ENCODE measurements at regions not wholly inside any gene's neighbourhood (a gene's known extent, or its start where the extent isn't known, plus 50 kb on each side); places are given as distances from the start of the nearest gene placed in this dataset.
"Not testable (repeated sequence)": the region's sequence is repeated elsewhere in the genome, so short reads cannot be mapped to it uniquely, and the experiment has no call there.

GRCh38 chr20:30585244-30585796 lies 672.1 kb upstream of the DEFB115 start:
- CTCF ChIA-PET; H3K4me3 Mint-ChIP-seq; H3K4me1 Mint-ChIP-seq; H3K27ac Mint-ChIP-seq; H3K36me3 Mint-ChIP-seq; H3K9me3 Mint-ChIP-seq (ENCODE audit: low read depth): not testable (repeated sequence)
- H3K27me3 Mint-ChIP-seq: peaks cover 15% of the 10 kb centered on the region
- peak; percentile 59 for DNase-seq
- ATAC-seq: peak; percentile 82

GRCh38 chr20:30586178-30586577 lies 671.3 kb upstream of the DEFB115 start:
- H3K36me3 Mint-ChIP-seq; DNase-seq; H3K9me3 Mint-ChIP-seq (ENCODE audit: low read depth); ATAC-seq; CTCF ChIA-PET; H3K4me3 Mint-ChIP-seq; H3K4me1 Mint-ChIP-seq; H3K27ac Mint-ChIP-seq: not testable (repeated sequence)
- H3K27me3 Mint-ChIP-seq: peaks cover 15% of the 10 kb centered on the region

- Mint-ChIP-seq H3K4me1 (no peaks in the 10 kb centered on the region), H3K4me3 (no peak overlapping the region), H3K27me3 (no peaks in the 10 kb centered on the region), H3K27ac (no peak overlapping the region), H3K36me3 (no peaks in the 10 kb centered on the region), H3K9me3 (ENCODE audit: low read depth) (peaks cover 2% of the 10 kb centered on the region)
- CTCF ChIA-PET: no interaction called here
- no peak for DNase-seq
- no peak for ATAC-seq
Observed at GRCh38 chr20:30593572-30593971, 663.9 kb upstream of the DEFB115 start.

GRCh38 chr20:30594112-30594511 lies 663.4 kb upstream of the DEFB115 start:
- Mint-ChIP-seq H3K4me3 (no peak overlapping the region), H3K27me3 (no peaks in the 10 kb centered on the region), H3K36me3 (no peaks in the 10 kb centered on the region), H3K27ac (no peak overlapping the region), H3K4me1 (no peaks in the 10 kb centered on the region), H3K9me3 (ENCODE audit: low read depth) (peaks cover 2% of the 10 kb centered on the region)
- DNase-seq (no peak), ATAC-seq (no peak)
- CTCF ChIA-PET: no interaction called here

GRCh38 chr20:30595698-30596097 lies 661.8 kb upstream of the DEFB115 start:
- DNase-seq: no peak
- no peak overlapping the region for H3K4me3 Mint-ChIP-seq
- peaks cover 2% of the 10 kb centered on the region for H3K9me3 Mint-ChIP-seq (ENCODE audit: low read depth)
- no peaks in the 10 kb centered on the region for H3K36me3 Mint-ChIP-seq
- no peaks in the 10 kb centered on the region for H3K27me3 Mint-ChIP-seq
- ATAC-seq: no peak
- CTCF ChIA-PET: no interaction called here
- H3K27ac Mint-ChIP-seq: no peak overlapping the region
- H3K4me1 Mint-ChIP-seq: no peaks in the 10 kb centered on the region

- DNase-seq; H3K4me3 Mint-ChIP-seq; H3K27ac Mint-ChIP-seq; ATAC-seq; H3K36me3 Mint-ChIP-seq; H3K4me1 Mint-ChIP-seq; H3K9me3 Mint-ChIP-seq (ENCODE audit: low read depth); CTCF ChIA-PET; H3K27me3 Mint-ChIP-seq: not testable (repeated sequence)
Observed at GRCh38 chr20:30597429-30597828, 660.0 kb upstream of the DEFB115 start.

DNA sequence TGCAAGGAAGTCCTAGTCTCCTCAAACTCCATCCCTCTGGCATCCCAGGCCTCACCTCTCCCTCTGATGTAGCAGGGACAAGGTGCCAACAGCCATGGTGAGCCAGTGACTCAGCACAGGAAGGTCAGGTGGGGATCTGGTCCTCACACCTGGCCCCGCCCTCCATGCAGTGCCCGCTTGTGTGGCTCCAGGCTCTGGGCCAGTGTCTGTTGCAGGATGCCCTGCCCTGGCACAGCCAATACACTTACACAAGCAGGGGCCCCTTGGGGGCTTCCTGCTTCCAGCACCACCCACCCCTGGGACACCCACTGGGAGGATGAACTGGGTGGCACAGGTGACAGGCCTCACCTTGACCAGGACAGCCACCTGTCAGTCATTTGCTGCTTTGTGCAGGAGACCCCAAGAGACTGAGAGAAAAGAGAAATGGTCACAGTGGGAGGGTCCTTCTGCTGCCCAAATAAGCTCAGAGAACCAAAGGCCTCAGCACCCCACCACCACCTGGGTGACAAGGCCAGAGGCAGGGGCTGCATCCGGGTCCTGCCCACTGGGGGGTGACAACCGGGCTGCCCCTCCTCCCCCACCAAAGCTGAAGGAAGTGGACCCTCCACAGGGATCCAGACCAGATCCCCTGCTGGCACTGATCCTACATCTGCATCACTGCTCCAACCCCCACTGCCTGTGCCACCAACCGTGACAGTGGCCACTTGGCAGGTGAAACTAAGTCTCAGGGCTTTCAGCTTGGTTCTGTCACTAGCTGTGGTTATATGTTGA lies 658.8 kb upstream of the DEFB115 start:
- DNase-seq (no peak), ATAC-seq (no peak)
- CTCF ChIA-PET: no interaction called here
- Mint-ChIP-seq H3K27ac (no peak overlapping the region), H3K4me1 (no peaks in the 10 kb centered on the region), H3K36me3 (no peaks in the 10 kb centered on the region), H3K9me3 (ENCODE audit: low read depth) (peaks cover 7% of the 10 kb centered on the region), H3K4me3 (no peak overlapping the region), H3K27me3 (no peaks in the 10 kb centered on the region)

- H3K9me3 Mint-ChIP-seq (ENCODE audit: low read depth): peaks cover 5% of the 10 kb centered on the region
- no peaks in the 10 kb centered on the region for H3K36me3 Mint-ChIP-seq
- DNase-seq (no peak), ATAC-seq (no peak)
- H3K4me1 Mint-ChIP-seq: no peaks in the 10 kb centered on the region
- CTCF ChIA-PET: no interaction called here
- H3K27me3 Mint-ChIP-seq: no peaks in the 10 kb centered on the region
- H3K27ac Mint-ChIP-seq: no peak overlapping the region
- no peak overlapping the region for H3K4me3 Mint-ChIP-seq
Observed at GRCh38 chr20:30599990-30600389, 657.5 kb upstream of the DEFB115 start.

GRCh38 chr20:30601974-30602373 lies 655.5 kb upstream of the DEFB115 start:
- no peak for ATAC-seq
- no peaks in the 10 kb centered on the region for H3K27me3 Mint-ChIP-seq
- CTCF ChIA-PET: no interaction called here
- H3K36me3 Mint-ChIP-seq: no peaks in the 10 kb centered on the region
- no peak for DNase-seq
- no peak overlapping the region for H3K27ac Mint-ChIP-seq
- H3K4me3 Mint-ChIP-seq: no peak overlapping the region
- H3K4me1 Mint-ChIP-seq: no peaks in the 10 kb centered on the region
- H3K9me3 Mint-ChIP-seq (ENCODE audit: low read depth): peaks cover 7% of the 10 kb centered on the region

DNA sequence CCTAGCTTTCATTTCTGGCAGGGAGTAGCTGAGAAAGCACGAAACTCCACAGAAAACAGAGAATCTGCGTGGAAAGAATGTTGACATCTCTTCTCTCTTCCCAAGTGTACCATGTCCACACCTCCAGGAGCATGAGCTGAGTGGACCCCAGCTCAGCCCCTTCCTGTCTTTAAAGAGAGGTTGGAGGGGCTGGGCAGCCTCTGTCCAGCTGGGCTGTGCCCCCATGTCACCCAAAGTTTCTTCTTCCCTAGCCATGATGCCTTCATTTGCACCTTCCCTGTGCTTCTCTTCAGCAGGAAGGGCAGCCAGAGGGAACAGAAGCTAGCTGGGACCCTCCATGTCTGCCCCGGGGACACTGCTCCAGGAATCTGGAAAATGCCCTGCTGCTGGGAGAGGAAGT lies 655.0 kb upstream of the DEFB115 start:
- Mint-ChIP-seq H3K9me3 (ENCODE audit: low read depth) (peaks cover 7% of the 10 kb centered on the region), H3K4me3 (no peak overlapping the region), H3K4me1 (no peaks in the 10 kb centered on the region), H3K27ac (no peak overlapping the region), H3K27me3 (no peaks in the 10 kb centered on the region), H3K36me3 (no peaks in the 10 kb centered on the region)
- CTCF ChIA-PET: no interaction called here
- DNase-seq: no peak
- no peak for ATAC-seq

- no peak overlapping the region for H3K27ac Mint-ChIP-seq
- no peak for ATAC-seq
- CTCF ChIA-PET: no interaction called here
- peaks cover 17% of the 10 kb centered on the region for H3K9me3 Mint-ChIP-seq (ENCODE audit: low read depth)
- no peaks in the 10 kb centered on the region for H3K4me1 Mint-ChIP-seq
- H3K27me3 Mint-ChIP-seq: no peaks in the 10 kb centered on the region
- H3K36me3 Mint-ChIP-seq: no peaks in the 10 kb centered on the region
- DNase-seq: no peak
- no peak overlapping the region for H3K4me3 Mint-ChIP-seq
Observed at GRCh38 chr20:30606990-30607389, 650.5 kb upstream of the DEFB115 start.

GRCh38 chr20:30610029-30610693 lies 647.3 kb upstream of the DEFB115 start:
- ATAC-seq: no peak
- Mint-ChIP-seq H3K27ac (no peak overlapping the region), H3K27me3 (no peaks in the 10 kb centered on the region), H3K9me3 (ENCODE audit: low read depth) (peaks cover 14% of the 10 kb centered on the region), H3K36me3 (no peaks in the 10 kb centered on the region), H3K4me3 (no peak overlapping the region), H3K4me1 (no peaks in the 10 kb centered on the region)
- DNase-seq: no peak
- CTCF ChIA-PET: no interaction called here

GRCh38 chr20:30610751-30611150 lies 646.7 kb upstream of the DEFB115 start:
- H3K4me3 Mint-ChIP-seq: no peak overlapping the region
- H3K27ac Mint-ChIP-seq: no peak overlapping the region
- no peak for DNase-seq
- H3K27me3 Mint-ChIP-seq: no peaks in the 10 kb centered on the region
- no peaks in the 10 kb centered on the region for H3K4me1 Mint-ChIP-seq
- H3K36me3 Mint-ChIP-seq: no peaks in the 10 kb centered on the region
- CTCF ChIA-PET: no interaction called here
- peaks cover 16% of the 10 kb centered on the region for H3K9me3 Mint-ChIP-seq (ENCODE audit: low read depth)
- no peak for ATAC-seq

- Mint-ChIP-seq H3K27ac (no peak overlapping the region), H3K4me3 (no peak overlapping the region), H3K4me1 (no peaks in the 10 kb centered on the region), H3K27me3 (no peaks in the 10 kb centered on the region), H3K36me3 (no peaks in the 10 kb centered on the region), H3K9me3 (ENCODE audit: low read depth) (peaks cover 14% of the 10 kb centered on the region)
- ATAC-seq: no peak
- no peak for DNase-seq
- CTCF ChIA-PET: no interaction called here
Observed at GRCh38 chr20:30611239-30611984, 646.1 kb upstream of the DEFB115 start.
